ENCODE measurements at regions not wholly inside any gene's neighbourhood (a gene's known extent, or its start where the extent isn't known, plus 50 kb on each side); places are given as distances from the start of the nearest gene placed in this dataset.

GRCh38 chr14:48805315-48805714 lies 780.9 kb downstream of the RPS29 start:
- Histone ChIP-seq H3K36me3 (no peaks in the 10 kb centered on the region), H3K4me3 (no peak overlapping the region), H3K27ac (no peak overlapping the region), H3K9me3 (no peaks in the 10 kb centered on the region), H3K27me3 (no peaks in the 10 kb centered on the region), H3K4me1 (no peaks in the 10 kb centered on the region)
- ATAC-seq (no peak), DNase-seq (no peak)
- TF ChIP-seq CTCF (IDR thresholded peaks at IDR 0.05) (no peak), POLR2A (IDR thresholded peaks at IDR 0.05) (no peak)
- intact Hi-C loops (cut with DNase I), result no loop called here
- WGBS (ENCODE audit: insufficient coverage, low coverage, low lambda C conversion rate, missing lambda C conversion rate), result 19% methylated on average over 7 of the region's 14 CpGs

DNA sequence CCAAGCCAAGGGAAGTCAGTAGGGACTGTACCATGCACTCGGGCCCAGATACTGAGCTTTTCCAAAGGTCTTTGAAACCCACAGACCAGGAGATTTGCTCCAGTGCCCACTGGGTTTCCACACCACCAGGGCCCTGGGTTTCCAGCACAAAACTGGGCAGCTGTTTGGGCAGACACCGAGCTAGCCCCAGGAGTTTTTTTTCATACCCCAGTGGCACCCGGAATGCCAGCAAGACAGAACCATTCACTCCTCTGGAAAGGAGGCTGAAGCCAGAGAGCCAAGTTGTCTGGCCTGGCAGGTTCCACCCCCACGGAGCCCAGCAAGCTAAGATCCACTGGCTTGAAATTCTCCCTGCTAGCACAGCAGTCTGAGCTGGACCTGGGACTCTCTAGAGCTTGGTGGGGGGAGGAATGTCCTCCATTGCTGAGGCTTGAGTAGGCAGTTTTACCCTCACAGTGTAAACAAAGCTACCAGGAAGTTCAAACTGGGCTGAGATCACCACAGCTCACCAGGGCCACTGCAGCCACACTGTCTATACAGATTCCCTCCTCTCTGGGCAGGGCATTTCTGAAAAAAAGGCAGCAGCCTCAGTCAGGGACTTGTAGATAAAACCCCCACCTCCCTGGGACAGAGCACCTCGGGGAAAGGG lies 793.7 kb downstream of the RPS29 start:
- no peaks in the 10 kb centered on the region for H3K36me3 ChIP-seq
- H3K9me3 ChIP-seq, result no peaks in the 10 kb centered on the region
- H3K27me3 ChIP-seq, result no peaks in the 10 kb centered on the region
- ATAC-seq, result peak in 1 of 4 donors; percentile 34
- WGBS (ENCODE audit: insufficient coverage, low coverage, low lambda C conversion rate, missing lambda C conversion rate), result 60% methylated on average over 1 of the region's 5 CpGs
- DNase-seq, result no peak
- TF ChIP-seq POLR2A (IDR thresholded peaks at IDR 0.05), result no peak
- no peak for TF ChIP-seq CTCF (IDR thresholded peaks at IDR 0.05)
- no peak overlapping the region for H3K4me3 ChIP-seq
- H3K4me1 ChIP-seq, result no peaks in the 10 kb centered on the region
- intact Hi-C loops (cut with DNase I), result no loop called here
- no peak overlapping the region for H3K27ac ChIP-seq

DNA sequence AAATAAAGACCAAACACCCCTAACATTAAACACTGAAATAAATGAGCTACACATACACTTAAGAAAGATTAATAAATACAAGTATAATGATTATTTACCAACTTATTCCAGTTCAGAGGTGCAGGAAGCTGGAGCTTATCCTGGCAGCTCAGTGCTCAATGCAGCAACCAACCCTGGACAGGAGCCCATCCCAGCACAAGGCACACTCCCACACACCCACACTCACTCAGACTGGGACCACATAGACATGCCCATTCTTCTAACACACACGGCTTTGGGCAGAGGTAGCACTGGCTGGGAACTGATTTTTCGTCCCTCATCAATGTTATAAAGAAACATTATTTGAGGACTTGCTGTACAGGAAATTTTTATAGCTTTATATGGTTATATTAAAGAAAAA lies 797.4 kb downstream of the RPS29 start:
- H3K4me3 ChIP-seq, result no peak overlapping the region
- no peaks in the 10 kb centered on the region for H3K27me3 ChIP-seq
- no peaks in the 10 kb centered on the region for H3K9me3 ChIP-seq
- no peak for TF ChIP-seq CTCF (IDR thresholded peaks at IDR 0.05)
- TF ChIP-seq POLR2A (IDR thresholded peaks at IDR 0.05), result no peak
- 40% methylated on average over 2 of the region's 2 CpGs for whole genome bisulfite sequencing (ENCODE audit: insufficient coverage, low coverage, low lambda C conversion rate, missing lambda C conversion rate)
- no peak for ATAC-seq
- intact Hi-C loops (cut with DNase I), result no loop called here
- H3K36me3 ChIP-seq, result no peaks in the 10 kb centered on the region
- no peak for DNase-seq
- H3K27ac ChIP-seq, result no peak overlapping the region
- H3K4me1 ChIP-seq, result no peaks in the 10 kb centered on the region

DNA sequence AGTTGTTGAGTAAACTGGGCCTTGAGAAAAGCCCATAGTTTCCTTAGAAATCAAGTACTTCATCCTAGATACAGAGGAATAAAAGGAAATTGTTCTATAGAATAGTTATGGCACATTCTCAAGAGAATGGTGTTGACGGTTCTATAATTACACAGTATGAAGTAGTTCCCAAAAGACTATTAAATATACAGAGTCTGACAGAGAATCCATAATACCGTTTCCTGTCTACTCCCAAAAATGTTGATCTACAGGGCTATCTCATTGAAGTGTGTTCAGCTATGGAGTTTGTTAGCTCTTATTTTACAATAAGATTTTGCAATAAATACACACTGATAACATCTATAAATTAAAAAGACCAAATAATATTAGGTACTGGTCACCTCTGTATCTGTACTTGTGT lies 799.7 kb downstream of the RPS29 start:
- H3K4me3 ChIP-seq, result no peak overlapping the region
- no peaks in the 10 kb centered on the region for H3K36me3 ChIP-seq
- 52% methylated on average over 2 of the region's 2 CpGs for WGBS (ENCODE audit: insufficient coverage, low coverage, low lambda C conversion rate, missing lambda C conversion rate)
- ATAC-seq (no peak), DNase-seq (no peak)
- H3K27me3 ChIP-seq, result no peaks in the 10 kb centered on the region
- H3K27ac ChIP-seq, result no peak overlapping the region
- H3K4me1 ChIP-seq, result no peaks in the 10 kb centered on the region
- no peaks in the 10 kb centered on the region for H3K9me3 ChIP-seq
- TF ChIP-seq CTCF (IDR thresholded peaks at IDR 0.05), result no peak
- TF ChIP-seq POLR2A (IDR thresholded peaks at IDR 0.05), result no peak
- intact Hi-C loops (cut with DNase I), result no loop called here

DNA sequence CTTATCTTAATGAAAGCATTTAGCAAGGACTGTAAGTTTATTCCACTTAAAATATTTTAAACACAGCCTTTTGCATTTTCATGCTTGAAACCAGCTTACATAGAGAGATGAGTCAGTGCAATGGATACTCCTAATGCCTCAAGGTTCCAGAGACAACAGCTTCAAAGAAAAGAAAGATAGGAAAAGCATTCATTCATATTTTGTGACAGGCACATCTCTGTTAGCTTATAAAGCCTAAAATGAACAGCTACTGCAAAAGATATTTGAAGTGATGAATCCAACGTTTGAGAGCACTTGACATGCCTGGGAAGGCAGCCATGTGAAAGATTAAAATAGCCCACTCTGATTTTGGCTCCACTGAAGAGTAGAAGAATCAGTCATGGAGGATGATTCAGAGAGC lies 814.5 kb downstream of the RPS29 start:
- intact Hi-C loops (cut with DNase I), result no loop called here
- no peak for TF ChIP-seq POLR2A (IDR thresholded peaks at IDR 0.05)
- TF ChIP-seq CTCF (IDR thresholded peaks at IDR 0.05), result no peak
- ATAC-seq (no peak), DNase-seq (no peak)
- Histone ChIP-seq H3K36me3 (no peaks in the 10 kb centered on the region), H3K9me3 (no peaks in the 10 kb centered on the region), H3K27me3 (no peaks in the 10 kb centered on the region), H3K4me1 (no peaks in the 10 kb centered on the region), H3K4me3 (no peak overlapping the region), H3K27ac (no peak overlapping the region)
- WGBS (ENCODE audit: insufficient coverage, low coverage, low lambda C conversion rate, missing lambda C conversion rate), result 9% methylated on average over 1 of the region's 1 CpG
